H9 (cell line): ENCODE measurements at regions not wholly inside any gene's neighbourhood (a gene's known extent, or its start where the extent isn't known, plus 50 kb on each side); places are given as distances from the start of the nearest gene placed in this dataset.

Experiments
- DNase-seq: peaks from one replicate; pipeline ENCODE4 v3.0.0-alpha.2; 2017
- H2AFZ ChIP-seq: one replicate; pipeline ENCODE4 v1.6.1; 2013; ENCODE audit warnings: mild to moderate bottlenecking, low read length, control low read depth, moderate library complexity
- H2AK5ac ChIP-seq: 2 replicates; pipeline ENCODE4 v1.6.1; 2013; ENCODE audit warnings: low read length, control low read depth, mixed read lengths; ENCODE audit not compliant: insufficient read length
- H2BK120ac ChIP-seq: one replicate; pipeline ENCODE4 v1.6.1; 2013; ENCODE audit warnings: low read depth, mild to moderate bottlenecking, low read length, control low read depth, inconsistent platforms; ENCODE audit not compliant: poor library complexity, severe bottlenecking
- H2BK12ac ChIP-seq: 2 replicates; pipeline ENCODE4 v1.6.1; 2013; ENCODE audit warnings: low read length, control low read depth, mixed read lengths, low read depth; ENCODE audit not compliant: insufficient read length
- H2BK15ac ChIP-seq: 2 replicates; pipeline ENCODE4 v1.6.1; 2013; ENCODE audit warnings: low read depth, low read length, control low read depth
- H2BK20ac ChIP-seq: one replicate; pipeline ENCODE4 v1.6.1; 2013; ENCODE audit warnings: low read depth, mild to moderate bottlenecking, low read length, control low read depth, inconsistent platforms; ENCODE audit not compliant: poor library complexity, severe bottlenecking
- H2BK5ac ChIP-seq: 2 replicates; pipeline ENCODE4 v1.6.1; 2013; ENCODE audit warnings: low read length, control low read depth, mixed read lengths; ENCODE audit not compliant: insufficient read length
- H3K14ac ChIP-seq: 2 replicates; pipeline ENCODE4 v1.6.1; 2013; ENCODE audit warnings: low read length, control low read depth; ENCODE audit not compliant: insufficient read depth
- H3K18ac ChIP-seq: 2 replicates; pipeline ENCODE4 v1.6.1; 2013; ENCODE audit warnings: low read depth, mild to moderate bottlenecking, mixed read lengths, low read length, control low read depth; ENCODE audit not compliant: insufficient read length
- H3K23ac ChIP-seq: 2 replicates; pipeline ENCODE4 v1.6.1; 2013; ENCODE audit warnings: low read length, control low read depth, mixed read lengths, low read depth; ENCODE audit not compliant: insufficient read length
- H3K23me2 ChIP-seq: 2 replicates; pipeline ENCODE4 v1.6.1; 2013; ENCODE audit warnings: low read depth, mild to moderate bottlenecking, mixed read lengths, low read length, control low read depth; ENCODE audit not compliant: insufficient read length, poor library complexity, severe bottlenecking
- H3K27ac ChIP-seq: 2 replicates; pipeline ENCODE4 v1.5.1; 2013; ENCODE audit warnings: low read length, control low read depth, mixed read lengths, low read depth; ENCODE audit not compliant: insufficient read length
- H3K27me3 ChIP-seq: 2 replicates; pipeline ENCODE4 v1.6.1; 2013; ENCODE audit warnings: low read length, control low read depth, inconsistent platforms; ENCODE audit not compliant: insufficient read depth
- H3K4ac ChIP-seq: 2 replicates; pipeline ENCODE4 v1.6.1; 2013; ENCODE audit warnings: low read depth, mild to moderate bottlenecking, control low read depth, inconsistent platforms, low read length, moderate library complexity
- H3K4me1 ChIP-seq: 2 replicates; pipeline ENCODE4 v1.6.1; 2013; ENCODE audit warnings: low read length, control low read depth, inconsistent platforms; ENCODE audit not compliant: insufficient read depth
- H3K4me2 ChIP-seq: 2 replicates; pipeline ENCODE4 v1.6.1; 2013; ENCODE audit warnings: low read length, control low read depth, mixed read lengths; ENCODE audit not compliant: insufficient read length, insufficient read depth
- H3K56ac ChIP-seq: 2 replicates; pipeline ENCODE4 v1.6.1; 2013; ENCODE audit warnings: low read depth, mild to moderate bottlenecking, mixed read lengths, low read length, control low read depth; ENCODE audit not compliant: insufficient read length
- H3K79me1 ChIP-seq: 2 replicates; pipeline ENCODE4 v1.6.1; 2013; ENCODE audit warnings: low read depth, mild to moderate bottlenecking, moderate library complexity, low read length, control low read depth, inconsistent platforms; ENCODE audit not compliant: insufficient read depth, poor library complexity, severe bottlenecking
- H3K79me2 ChIP-seq: 2 replicates; pipeline ENCODE4 v1.6.1; 2013; ENCODE audit warnings: low read length, control low read depth, inconsistent platforms; ENCODE audit not compliant: insufficient read depth
- H3K9ac ChIP-seq: 2 replicates; pipeline ENCODE4 v1.6.1; 2013; ENCODE audit warnings: low read length, control low read depth, mixed read lengths; ENCODE audit not compliant: insufficient read length; ENCODE audit errors: extremely low read depth
- H3K9me3 ChIP-seq: one replicate; pipeline ENCODE4 v1.6.1; 2013; ENCODE audit warnings: low read depth, low read length, inconsistent platforms; ENCODE audit not compliant: control insufficient read depth
- H3T11ph ChIP-seq: one replicate; pipeline ENCODE4 v1.6.1; 2013; ENCODE audit warnings: mild to moderate bottlenecking, low read length, control low read depth, inconsistent platforms
- H4K20me1 ChIP-seq: one replicate; pipeline ENCODE4 v1.6.1; 2013; ENCODE audit not compliant: control insufficient read depth, insufficient read length, insufficient read depth
- H4K5ac ChIP-seq: 2 replicates; pipeline ENCODE4 v1.6.1; 2013; ENCODE audit warnings: low read depth, mild to moderate bottlenecking, mixed read lengths, low read length, control low read depth; ENCODE audit not compliant: insufficient read length
- H4K8ac ChIP-seq: replicated peaks from 2 replicates; pipeline ENCODE4 v1.6.1; 2013; ENCODE audit warnings: low read length, control low read depth, mixed read lengths, low read depth; ENCODE audit not compliant: insufficient read length
- H4K91ac ChIP-seq: 2 replicates; pipeline ENCODE4 v1.6.1; 2013; ENCODE audit warnings: low read depth, mild to moderate bottlenecking, moderate library complexity, mixed read lengths, low read length, control low read depth; ENCODE audit not compliant: insufficient read length
- H3K27ac Mint-ChIP-seq, 3 experiments: 2 replicates in 2 of 3; 3 replicates in 1 of 3; pipeline ENCODE4 v1.8.0; 2020 to 2021; ENCODE audit warnings: mixed read lengths in 3 of 3, mild to moderate bottlenecking in 1 of 3, moderate library complexity in 1 of 3
- H3K27me3 Mint-ChIP-seq: 2 replicates; pipeline ENCODE4 v1.8.0; 2021; ENCODE audit warnings: low read depth, mild to moderate bottlenecking, moderate library complexity, mixed read lengths
- H3K36me3 Mint-ChIP-seq, 3 experiments: 2 replicates in 2 of 3; 3 replicates in 1 of 3; pipeline ENCODE4 v1.8.0; 2020 to 2021; ENCODE audit warnings: low read depth in 3 of 3, mixed read lengths in 3 of 3; ENCODE audit not compliant: insufficient read depth in 1 of 3
- H3K4me1 Mint-ChIP-seq, 2 experiments: 2 replicates each; pipeline ENCODE4 v1.8.0; 2020; ENCODE audit warnings: mixed read lengths in 2 of 2
- H3K4me3 Mint-ChIP-seq, 2 experiments: 2 replicates in 1 of 2; 3 replicates in 1 of 2; pipeline ENCODE4 v1.8.0; 2020 to 2021; ENCODE audit warnings: mild to moderate bottlenecking in 2 of 2, mixed read lengths in 2 of 2, moderate library complexity in 1 of 2
- H3K9me3 Mint-ChIP-seq, 2 experiments: 2 replicates in 1 of 2; 3 replicates in 1 of 2; pipeline ENCODE4 v1.8.0; 2020; ENCODE audit warnings: mild to moderate bottlenecking in 2 of 2, mixed read lengths in 2 of 2, moderate library complexity in 1 of 2
- CTCF ChIP-seq: fragments of 200-600 bp; sonication (generic); conservative IDR thresholded peaks from 3 replicates; pipeline ENCODE4 v1.8.0; 2021; ENCODE audit warnings: antibody characterized with exemption, mild to moderate bottlenecking
- WGBS: extraction: QIAGEN DNeasy Blood & Tissue Kit; methylation state at CpG from one replicate; pipeline ENCODE4 v1.1.7; 2013; ENCODE audit warnings: missing lambda C conversion rate, low lambda C conversion rate, mixed read lengths; ENCODE audit not compliant: insufficient read length; ENCODE audit errors: extremely low coverage; 5-methylcytosine and 5-hydroxymethylcytosine counted together

- Histone ChIP-seq H3K79me2 (no peaks in the 10 kb centered on the region), H2AK5ac (no peak overlapping the region), H3K27ac (no peak overlapping the region), H2BK20ac (no peak overlapping the region), H3K56ac (no peak overlapping the region), H3K4ac (no peak overlapping the region), H3K4me2 (no peak overlapping the region), H3K18ac (no peak overlapping the region), H4K5ac (no peak overlapping the region), H4K20me1 (no peaks in the 10 kb centered on the region), H3K4me1 (no peaks in the 10 kb centered on the region), H2BK12ac (no peak overlapping the region), H4K8ac (no peak overlapping the region), H2BK120ac (no peak overlapping the region), H3K14ac (no peak overlapping the region), H3K27me3 (no peaks in the 10 kb centered on the region), H3K23me2 (no peaks in the 10 kb centered on the region), H3K23ac (no peak overlapping the region), H3K9me3 (no peaks in the 10 kb centered on the region), H3T11ph (no peak overlapping the region), H3K9ac (no peak overlapping the region), H3K79me1 (no peaks in the 10 kb centered on the region), H2AFZ (no peak overlapping the region), H4K91ac (no peak overlapping the region), H2BK5ac (no peak overlapping the region), H2BK15ac (no peak overlapping the region)
- H3K4me3 Mint-ChIP-seq: no peak overlapping the region
- H3K9me3 Mint-ChIP-seq: peaks cover 15 to 17% of the 10 kb centered on the region in 2 experiments
- peaks cover 7 to 10% of the 10 kb centered on the region in 2 experiments for H3K4me1 Mint-ChIP-seq
- H3K27me3 Mint-ChIP-seq: no peaks in the 10 kb centered on the region; the same call in 1 of the 2 replicates
- no CpG with 5 or more reads among the region's 2 CpGs for WGBS
- no peak for TF ChIP-seq CTCF
- peak overlapping the region in 1 of 3 experiments; percentile 79; a peak in 5 of 7 replicates for H3K27ac Mint-ChIP-seq
- DNase-seq: no peak
- H3K36me3 Mint-ChIP-seq: peaks cover 7 to 9% (median 8%) of the 10 kb centered on the region in 3 experiments; a peak in 5 of 7 replicates
Measured at GRCh38 chr21:17386498-17386897, 126.3 kb upstream of the CXADR start.
